GM18519 (cell line): ENCODE measurements at regions not wholly inside any gene's neighbourhood (a gene's known extent, or its start where the extent isn't known, plus 50 kb on each side); places are given as distances from the start of the nearest gene placed in this dataset.
"Not testable (repeated sequence)": the region's sequence is repeated elsewhere in the genome, so short reads cannot be mapped to it uniquely, and the experiment has no call there.

Experiments
- ATAC-seq: cut with Tn5 transposase; IDR thresholded peaks from one replicate; pipeline ENCODE4 v1.9.1; 2021; ENCODE audit warnings: mild to moderate bottlenecking, moderate library complexity; ENCODE audit not compliant: unreplicated experiment, low FRiP score

- no peak for ATAC-seq
Measured at GRCh38 chr2:210859314-210859713, 302.9 kb downstream of the CPS1 start.

GRCh38 chr2:210860276-210860675 is 303.9 kb downstream of the CPS1 start:
- no peak for ATAC-seq

DNA sequence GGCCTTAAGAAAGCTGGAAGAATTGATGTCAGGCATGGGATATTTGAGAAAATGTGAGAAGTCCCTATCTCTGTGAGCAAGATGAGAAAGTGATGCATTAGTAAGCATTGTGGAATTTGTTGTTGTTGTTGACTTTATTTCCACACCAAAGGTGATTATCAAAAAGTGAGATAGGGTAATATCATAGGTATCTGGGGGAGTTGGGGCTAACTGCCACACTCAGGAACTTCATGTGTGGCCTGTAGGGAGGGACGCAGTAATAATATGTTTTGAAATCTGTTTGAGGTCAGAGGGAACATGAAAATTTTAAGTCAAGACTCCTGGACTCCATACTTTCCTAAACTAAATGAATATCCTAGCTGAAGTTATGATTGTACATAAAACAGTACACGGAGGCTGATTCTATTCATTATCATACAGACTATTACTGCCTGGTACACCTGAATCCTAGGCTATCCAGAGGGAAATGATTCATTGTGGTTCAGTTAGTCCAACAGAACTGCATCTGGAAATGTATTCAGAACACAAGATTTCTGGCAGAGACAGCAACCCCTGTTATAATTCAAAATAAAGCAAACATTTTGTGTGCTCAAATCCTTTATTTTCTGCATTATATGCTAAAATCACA is 304.8 kb downstream of the CPS1 start:
- ATAC-seq: no peak

DNA sequence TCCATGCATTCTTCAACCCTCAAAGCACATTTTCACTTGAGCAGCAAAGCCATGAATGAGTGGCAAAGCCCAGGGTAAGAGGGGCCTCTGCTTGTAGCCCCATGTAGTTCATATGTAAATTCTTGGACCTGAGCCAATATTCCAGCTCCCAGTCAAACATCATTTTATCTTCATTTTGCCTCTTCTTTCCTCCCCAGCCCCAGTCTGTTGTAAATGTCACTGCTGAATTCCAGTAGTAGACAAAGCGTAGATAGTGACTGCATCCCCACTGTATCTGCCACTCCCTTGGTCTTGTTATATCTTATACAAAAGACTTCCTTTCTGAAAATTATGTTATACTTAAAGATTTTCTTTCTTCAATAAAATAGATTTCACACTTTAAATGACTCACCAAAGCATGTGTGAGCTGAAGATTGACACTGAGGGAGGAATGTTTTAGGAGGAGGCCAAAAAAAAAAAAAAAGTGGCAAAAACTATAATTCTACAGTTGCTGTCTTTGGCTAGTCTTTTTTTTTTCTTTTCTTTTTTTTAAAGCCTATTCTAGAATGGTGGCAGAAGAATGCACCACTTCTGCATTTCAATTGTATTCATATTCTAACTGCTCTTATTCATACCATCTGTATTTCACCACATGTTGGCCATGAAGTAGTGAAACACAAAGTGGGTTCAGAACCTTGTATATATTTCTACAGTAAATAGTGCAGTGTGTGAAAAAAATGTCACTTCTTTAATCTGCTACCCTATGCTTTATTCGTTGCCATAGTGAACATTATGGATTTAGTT is 306.1 kb downstream of the CPS1 start:
- ATAC-seq: no peak

DNA sequence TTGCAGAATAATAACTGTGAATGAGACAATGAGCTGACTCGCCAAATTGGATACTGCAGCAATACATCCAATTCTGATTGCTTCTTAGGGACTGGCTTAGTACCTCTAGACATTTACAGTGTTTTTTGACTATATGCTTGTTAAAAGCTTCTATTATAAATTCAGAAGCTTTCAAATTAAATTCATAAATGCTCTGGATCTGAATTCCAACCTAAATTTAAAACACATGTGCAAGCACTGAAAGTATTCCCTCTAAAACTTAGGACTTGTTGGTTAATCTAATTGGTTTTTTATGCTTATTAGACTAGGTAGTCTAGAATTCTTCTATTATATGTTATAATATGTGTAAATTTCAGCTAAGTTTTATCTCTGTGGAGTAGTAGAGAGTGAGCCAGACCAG is 306.9 kb downstream of the CPS1 start:
- ATAC-seq: no peak

- not testable (repeated sequence) for ATAC-seq
Measured at GRCh38 chr2:210871566-210871965, 315.2 kb downstream of the CPS1 start.

- ATAC-seq: no peak
Measured at GRCh38 chr2:210873631-210874030, 317.2 kb downstream of the CPS1 start.

DNA sequence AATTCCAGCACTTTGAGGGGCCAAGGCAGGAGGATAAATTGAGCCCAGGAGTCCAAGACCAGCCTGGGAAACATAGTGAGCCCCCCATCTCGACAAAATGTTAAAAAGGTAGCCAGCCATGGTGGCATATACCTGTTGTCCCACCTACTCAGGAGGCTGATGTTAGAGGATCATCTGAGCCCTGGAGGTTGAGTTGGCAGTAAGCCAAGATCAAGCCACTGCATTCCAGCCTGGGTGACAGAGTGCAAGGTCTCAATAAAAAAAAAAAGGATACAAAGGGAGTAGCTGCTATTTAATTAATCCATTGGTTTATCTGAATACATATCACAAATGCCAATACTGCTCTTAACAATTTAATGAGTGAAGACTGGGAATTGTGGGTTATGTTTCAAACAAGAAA is 327.8 kb downstream of the CPS1 start:
- ATAC-seq: no peak

GRCh38 chr2:210888035-210888434 is 331.6 kb downstream of the CPS1 start:
- ATAC-seq: no peak

GRCh38 chr2:210895132-210895531 is 338.7 kb downstream of the CPS1 start:
- ATAC-seq: no peak

- ATAC-seq: no peak
Measured at GRCh38 chr2:210899131-210899530, 342.7 kb downstream of the CPS1 start.

DNA sequence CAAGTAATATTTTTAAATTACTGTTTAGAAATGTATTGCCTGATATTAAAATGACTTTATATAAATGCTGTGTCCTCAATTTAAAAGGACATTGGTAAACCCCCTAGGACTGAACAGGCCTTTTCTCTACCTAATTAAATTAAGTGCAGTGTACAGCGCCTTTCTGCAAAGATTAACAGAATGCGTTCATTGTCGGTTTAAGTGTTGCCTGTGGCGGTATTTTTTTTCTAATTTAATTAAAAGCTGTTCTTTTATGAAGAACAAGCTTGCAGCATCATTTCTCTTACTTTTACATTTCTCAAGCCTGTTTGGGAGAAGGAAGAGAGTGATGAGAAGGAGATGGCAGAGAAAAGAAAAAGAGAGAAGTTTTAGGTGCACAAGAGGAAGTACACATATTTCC is 344.9 kb downstream of the CPS1 start:
- no peak for ATAC-seq

GRCh38 chr2:210912779-210913178 is 356.4 kb downstream of the CPS1 start:
- ATAC-seq: no peak

DNA sequence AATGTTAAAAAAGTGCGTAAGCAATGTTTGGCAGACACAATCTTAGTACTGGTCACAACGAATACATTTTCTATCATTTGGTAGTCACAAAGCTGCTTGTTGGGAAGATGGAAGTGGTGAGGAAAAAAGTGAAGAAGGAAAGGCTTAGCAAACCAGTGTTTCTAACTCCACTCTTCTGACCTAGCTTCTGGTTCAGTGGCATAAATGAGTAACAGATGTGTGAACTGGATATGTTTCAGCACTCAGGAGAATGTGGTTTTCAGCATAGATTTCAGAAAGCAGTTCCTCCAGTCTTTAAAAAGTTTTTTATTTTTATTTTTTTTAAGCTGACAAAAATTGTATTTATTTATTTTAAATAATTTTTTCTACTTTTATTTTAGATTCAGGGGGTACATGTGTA is 357.1 kb downstream of the CPS1 start:
- ATAC-seq: no peak

DNA sequence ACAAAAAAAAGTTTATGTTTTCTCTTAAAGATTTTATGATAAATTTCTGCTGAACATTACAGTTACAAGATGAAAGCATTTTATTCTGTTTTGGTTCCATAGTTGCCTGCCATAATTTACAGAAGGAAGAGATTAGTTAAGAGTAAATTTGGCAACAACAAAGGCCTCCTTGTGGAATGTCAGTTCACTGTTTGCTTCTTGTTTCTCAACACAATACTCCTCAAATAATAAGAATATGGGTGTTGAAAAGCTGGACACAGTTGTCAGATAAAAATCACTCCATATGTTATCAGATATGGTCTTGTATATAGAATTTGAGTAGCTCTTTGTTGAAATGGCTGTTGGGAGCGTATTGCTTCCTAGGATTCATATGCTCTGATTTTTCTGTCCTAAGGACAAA is 359.5 kb downstream of the CPS1 start:
- ATAC-seq: no peak

- no peak for ATAC-seq
Measured at GRCh38 chr2:210917465-210917864, 361.1 kb downstream of the CPS1 start.

DNA sequence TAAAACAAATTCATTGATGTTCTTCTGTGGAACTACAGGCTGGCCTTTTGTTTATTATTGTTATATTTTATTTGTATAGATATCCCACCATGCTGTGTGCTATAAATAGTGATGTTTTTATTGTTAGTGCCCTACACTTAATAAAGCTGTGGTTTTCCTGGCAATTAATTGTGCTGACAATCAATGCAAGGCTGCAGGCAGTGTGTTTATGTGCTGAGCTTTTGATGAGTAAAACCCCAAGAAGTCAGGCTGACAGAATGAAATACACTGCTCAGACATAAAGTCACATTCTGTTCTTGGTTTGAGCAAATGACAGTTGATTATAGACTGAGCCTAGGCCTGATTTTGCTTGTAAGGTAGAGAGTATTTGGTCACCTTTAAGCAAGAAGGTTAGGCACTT is 362.7 kb downstream of the CPS1 start:
- no peak for ATAC-seq

- no peak for ATAC-seq
Measured at GRCh38 chr2:210922419-210922818, 366.0 kb downstream of the CPS1 start.

DNA sequence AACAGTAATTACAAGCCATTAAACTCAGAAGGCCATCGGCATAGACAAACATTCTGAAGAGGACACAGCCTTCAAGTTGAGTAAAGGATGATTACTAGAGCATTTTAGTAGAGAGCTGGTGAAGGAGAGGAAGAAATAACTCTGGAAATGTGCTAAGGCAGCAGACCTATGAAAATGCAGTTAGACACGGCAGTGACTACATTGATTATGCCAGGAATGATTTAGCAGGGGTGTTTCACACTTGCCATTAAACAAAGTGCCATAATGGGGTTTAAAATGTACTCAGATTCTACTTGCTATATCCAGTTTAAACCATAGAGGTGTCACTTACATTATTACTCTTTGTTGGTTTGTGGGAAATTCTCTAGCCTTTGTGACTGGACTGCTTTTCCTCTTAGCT is 372.3 kb downstream of the CPS1 start:
- no peak for ATAC-seq

- no peak for ATAC-seq
Measured at GRCh38 chr2:210938228-210938627, 381.8 kb downstream of the CPS1 start.

DNA sequence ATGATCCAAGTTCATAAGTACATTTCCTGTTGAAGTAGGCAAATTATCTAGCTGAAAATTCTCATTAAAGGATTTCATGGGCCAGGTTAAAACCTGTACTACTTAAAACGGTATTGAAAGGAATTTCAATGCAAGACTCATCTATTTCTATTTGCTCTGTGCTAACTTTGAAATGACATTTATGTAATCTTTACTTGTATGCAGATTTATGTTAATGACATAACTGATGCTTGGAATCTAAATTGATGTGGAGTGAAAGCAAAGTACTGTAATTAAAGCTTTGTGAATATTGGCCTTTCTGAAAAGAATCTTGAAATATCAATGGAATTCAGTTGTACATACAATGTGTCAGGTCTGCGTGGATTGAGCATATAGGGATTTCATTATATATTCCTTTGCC is 390.0 kb downstream of the CPS1 start:
- ATAC-seq: no peak

- ATAC-seq: not testable (repeated sequence)
Measured at GRCh38 chr2:210950434-210951060, 394.1 kb downstream of the CPS1 start.
